ENCODE measurements at regions not wholly inside any gene's neighbourhood (a gene's known extent, or its start where the extent isn't known, plus 50 kb on each side); places are given as distances from the start of the nearest gene placed in this dataset.

- TF ChIP-seq, protein P1, sequence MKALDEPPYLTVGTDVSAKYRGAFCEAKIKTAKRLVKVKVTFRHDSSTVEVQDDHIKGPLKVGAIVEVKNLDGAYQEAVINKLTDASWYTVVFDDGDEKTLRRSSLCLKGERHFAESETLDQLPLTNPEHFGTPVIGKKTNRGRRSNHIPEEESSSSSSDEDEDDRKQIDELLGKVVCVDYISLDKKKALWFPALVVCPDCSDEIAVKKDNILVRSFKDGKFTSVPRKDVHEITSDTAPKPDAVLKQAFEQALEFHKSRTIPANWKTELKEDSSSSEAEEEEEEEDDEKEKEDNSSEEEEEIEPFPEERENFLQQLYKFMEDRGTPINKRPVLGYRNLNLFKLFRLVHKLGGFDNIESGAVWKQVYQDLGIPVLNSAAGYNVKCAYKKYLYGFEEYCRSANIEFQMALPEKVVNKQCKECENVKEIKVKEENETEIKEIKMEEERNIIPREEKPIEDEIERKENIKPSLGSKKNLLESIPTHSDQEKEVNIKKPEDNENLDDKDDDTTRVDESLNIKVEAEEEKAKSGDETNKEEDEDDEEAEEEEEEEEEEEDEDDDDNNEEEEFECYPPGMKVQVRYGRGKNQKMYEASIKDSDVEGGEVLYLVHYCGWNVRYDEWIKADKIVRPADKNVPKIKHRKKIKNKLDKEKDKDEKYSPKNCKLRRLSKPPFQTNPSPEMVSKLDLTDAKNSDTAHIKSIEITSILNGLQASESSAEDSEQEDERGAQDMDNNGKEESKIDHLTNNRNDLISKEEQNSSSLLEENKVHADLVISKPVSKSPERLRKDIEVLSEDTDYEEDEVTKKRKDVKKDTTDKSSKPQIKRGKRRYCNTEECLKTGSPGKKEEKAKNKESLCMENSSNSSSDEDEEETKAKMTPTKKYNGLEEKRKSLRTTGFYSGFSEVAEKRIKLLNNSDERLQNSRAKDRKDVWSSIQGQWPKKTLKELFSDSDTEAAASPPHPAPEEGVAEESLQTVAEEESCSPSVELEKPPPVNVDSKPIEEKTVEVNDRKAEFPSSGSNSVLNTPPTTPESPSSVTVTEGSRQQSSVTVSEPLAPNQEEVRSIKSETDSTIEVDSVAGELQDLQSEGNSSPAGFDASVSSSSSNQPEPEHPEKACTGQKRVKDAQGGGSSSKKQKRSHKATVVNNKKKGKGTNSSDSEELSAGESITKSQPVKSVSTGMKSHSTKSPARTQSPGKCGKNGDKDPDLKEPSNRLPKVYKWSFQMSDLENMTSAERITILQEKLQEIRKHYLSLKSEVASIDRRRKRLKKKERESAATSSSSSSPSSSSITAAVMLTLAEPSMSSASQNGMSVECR (CRISPR knock-in tag; IDR thresholded peaks at IDR 0.05; ENCODE audit: borderline replicate concordance) = no peak
- TF ChIP-seq ZSCAN18 (CRISPR knock-in tag; IDR thresholded peaks at IDR 0.05) (no peak), HMGXB4 (CRISPR knock-in tag; IDR thresholded peaks at IDR 0.05) (no peak), IRF2 (CRISPR knock-in tag; IDR thresholded peaks at IDR 0.05; ENCODE audit: borderline replicate concordance, low read depth) (no peak), USF2 (CRISPR knock-in tag; IDR thresholded peaks at IDR 0.05) (no peak), ZNF396 (CRISPR knock-in tag; IDR thresholded peaks at IDR 0.05; ENCODE audit: borderline replicate concordance) (no peak), GRHL2 (CRISPR knock-in tag; IDR thresholded peaks at IDR 0.05; ENCODE audit: insufficient replicate concordance, severe bottlenecking) (no peak), KAT7 (CRISPR knock-in tag; IDR thresholded peaks at IDR 0.05; ENCODE audit: borderline replicate concordance) (no peak), ZNF219 (CRISPR knock-in tag; IDR thresholded peaks at IDR 0.05; ENCODE audit: borderline replicate concordance) (no peak), TEAD1 (CRISPR knock-in tag; IDR thresholded peaks at IDR 0.05) (no peak), MLX (CRISPR knock-in tag; IDR thresholded peaks at IDR 0.05) (no peak)
Observed at GRCh38 chr2:223114170-223114569, 62.2 kb downstream of the KCNE4 start (continued).

DNA sequence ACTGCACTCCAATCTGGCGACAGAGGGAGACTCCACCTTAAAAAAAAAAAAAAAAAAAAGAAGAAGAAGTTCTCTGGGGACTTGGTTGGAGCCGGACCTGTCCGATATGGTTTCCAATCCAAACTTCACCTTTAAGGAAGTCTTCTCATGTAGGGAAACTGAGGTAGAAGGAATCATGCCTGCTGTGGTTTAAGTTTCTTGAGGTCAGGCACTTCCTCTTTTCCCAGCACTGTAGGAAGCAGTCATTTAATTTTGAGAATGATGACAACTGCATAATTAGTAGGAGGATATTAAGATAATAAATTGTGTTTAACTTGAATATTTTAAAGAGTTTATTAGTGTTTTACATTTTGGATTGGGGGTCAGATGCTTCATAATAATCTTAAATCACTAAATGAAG, 62.9 kb downstream of the KCNE4 start:
- no peak for ATAC-seq
- peaks cover 4% of the 10 kb centered on the region for H3K4me1 Mint-ChIP-seq
- CTCF ChIA-PET = interaction anchor here (2.7 kb wide), 1 partner anchor 143 kb away, joined by 8 read pairs; no protein-coding TSS in a partner anchor
- TF ChIP-seq NFE2L1 (CRISPR knock-in tag; IDR thresholded peaks at IDR 0.05) (no peak), MLX (CRISPR knock-in tag; IDR thresholded peaks at IDR 0.05) (no peak), E2F5 (CRISPR knock-in tag; IDR thresholded peaks at IDR 0.05) (no peak), EMX1 (CRISPR knock-in tag; IDR thresholded peaks at IDR 0.05) (no peak), GABPB1 (CRISPR knock-in tag; IDR thresholded peaks at IDR 0.05) (no peak), ZNF671 (CRISPR knock-in tag; IDR thresholded peaks at IDR 0.05) (no peak), ZNF423 (CRISPR knock-in tag; IDR thresholded peaks at IDR 0.05) (no peak)
- TF ChIP-seq, protein P2, sequence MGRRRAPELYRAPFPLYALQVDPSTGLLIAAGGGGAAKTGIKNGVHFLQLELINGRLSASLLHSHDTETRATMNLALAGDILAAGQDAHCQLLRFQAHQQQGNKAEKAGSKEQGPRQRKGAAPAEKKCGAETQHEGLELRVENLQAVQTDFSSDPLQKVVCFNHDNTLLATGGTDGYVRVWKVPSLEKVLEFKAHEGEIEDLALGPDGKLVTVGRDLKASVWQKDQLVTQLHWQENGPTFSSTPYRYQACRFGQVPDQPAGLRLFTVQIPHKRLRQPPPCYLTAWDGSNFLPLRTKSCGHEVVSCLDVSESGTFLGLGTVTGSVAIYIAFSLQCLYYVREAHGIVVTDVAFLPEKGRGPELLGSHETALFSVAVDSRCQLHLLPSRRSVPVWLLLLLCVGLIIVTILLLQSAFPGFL (CRISPR knock-in tag; IDR thresholded peaks at IDR 0.05; ENCODE audit: borderline replicate concordance) = no peak
- H3K27me3 Mint-ChIP-seq (ENCODE audit: low read depth) = no peaks in the 10 kb centered on the region; the same call in 1 of the 2 replicates
- no peak for DNase-seq (ENCODE audit: low spot score)
- H3K36me3 Mint-ChIP-seq = no peaks in the 10 kb centered on the region
- peaks cover 10% of the 10 kb centered on the region for H3K9me3 Mint-ChIP-seq
- H3K27ac Mint-ChIP-seq = no peak overlapping the region
- POLR2A ChIA-PET = no interaction called here
- H3K4me3 Mint-ChIP-seq = no peak overlapping the region
